GM23338 (cell line): ENCODE measurements at regions not wholly inside any gene's neighbourhood (a gene's known extent, or its start where the extent isn't known, plus 50 kb on each side); places are given as distances from the start of the nearest gene placed in this dataset.
A peak's percentile ranks its signal among the peaks of the same experiment; 100 is the strongest.

Experiments used
- CREB1 ChIP-seq: fragments of 250-450 bp; sonication (Bioruptor Pico); IDR thresholded peaks from 2 replicates; pipeline ENCODE4 v1.5.0; 2020; ENCODE audit warnings: low read depth, mild to moderate bottlenecking, moderate library complexity
- EZH2 ChIP-seq: fragments of 200-600 bp; sonication (generic); IDR thresholded peaks from one replicate; pipeline ENCODE4 v1.8.0; 2017; ENCODE audit warnings: antibody characterized with exemption, mild to moderate bottlenecking, low read depth; ENCODE audit not compliant: unreplicated experiment
- JUNB ChIP-seq: IDR thresholded peaks from one replicate; pipeline ENCODE4 v1.6.1; 2016; ENCODE audit warnings: antibody characterized with exemption; ENCODE audit not compliant: unreplicated experiment
- POLR2AphosphoS5 ChIP-seq: IDR thresholded peaks from 2 replicates; pipeline ENCODE4 v1.6.1; 2016; ENCODE audit warnings: antibody characterized with exemption, low read depth
- REST ChIP-seq: IDR thresholded peaks from one replicate; pipeline ENCODE4 v1.6.1; 2018; ENCODE audit warnings: antibody characterized with exemption; ENCODE audit not compliant: unreplicated experiment
- STAT1 ChIP-seq: IDR thresholded peaks from one replicate; pipeline ENCODE4 v1.6.1; 2016; ENCODE audit warnings: antibody characterized with exemption; ENCODE audit not compliant: unreplicated experiment
- TF ChIP-seq, protein P1 (sequence below), 2 experiments: fragments of 200-600 bp in 1 of 2; sonication (generic) in 1 of 2; conservative IDR thresholded peaks; 2 replicates each; pipeline versions ENCODE4 v1.5.1 to v1.6.1; 2016 to 2017; ENCODE audit warnings: antibody characterized with exemption in 2 of 2, low read depth in 2 of 2, mild to moderate bottlenecking in 2 of 2, moderate library complexity in 1 of 2
- TF ChIP-seq, protein P2 (sequence below): IDR thresholded peaks from 2 replicates; pipeline ENCODE4 v1.6.1; 2016; ENCODE audit warnings: antibody characterized with exemption

DNA sequence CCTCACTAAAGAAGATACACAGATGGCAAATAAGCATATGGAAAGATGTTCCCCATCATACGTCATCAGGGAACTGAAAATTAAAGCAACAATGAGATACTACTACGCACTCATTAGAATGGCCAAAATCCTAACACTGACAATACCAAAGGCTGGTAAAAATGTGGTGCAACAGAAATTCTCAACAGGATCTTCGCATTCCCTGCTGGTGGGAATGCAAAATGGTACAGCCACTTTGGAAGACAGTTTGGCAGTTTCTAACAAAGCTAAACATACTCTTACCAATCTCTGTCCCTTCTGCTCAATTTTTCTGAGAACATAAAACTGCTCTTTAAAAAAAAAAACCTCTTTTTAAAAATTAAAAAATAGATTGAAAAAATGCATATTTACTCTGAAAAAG is 300.2 kb downstream of the FBXW7 start:
- TF ChIP-seq, protein P1, sequence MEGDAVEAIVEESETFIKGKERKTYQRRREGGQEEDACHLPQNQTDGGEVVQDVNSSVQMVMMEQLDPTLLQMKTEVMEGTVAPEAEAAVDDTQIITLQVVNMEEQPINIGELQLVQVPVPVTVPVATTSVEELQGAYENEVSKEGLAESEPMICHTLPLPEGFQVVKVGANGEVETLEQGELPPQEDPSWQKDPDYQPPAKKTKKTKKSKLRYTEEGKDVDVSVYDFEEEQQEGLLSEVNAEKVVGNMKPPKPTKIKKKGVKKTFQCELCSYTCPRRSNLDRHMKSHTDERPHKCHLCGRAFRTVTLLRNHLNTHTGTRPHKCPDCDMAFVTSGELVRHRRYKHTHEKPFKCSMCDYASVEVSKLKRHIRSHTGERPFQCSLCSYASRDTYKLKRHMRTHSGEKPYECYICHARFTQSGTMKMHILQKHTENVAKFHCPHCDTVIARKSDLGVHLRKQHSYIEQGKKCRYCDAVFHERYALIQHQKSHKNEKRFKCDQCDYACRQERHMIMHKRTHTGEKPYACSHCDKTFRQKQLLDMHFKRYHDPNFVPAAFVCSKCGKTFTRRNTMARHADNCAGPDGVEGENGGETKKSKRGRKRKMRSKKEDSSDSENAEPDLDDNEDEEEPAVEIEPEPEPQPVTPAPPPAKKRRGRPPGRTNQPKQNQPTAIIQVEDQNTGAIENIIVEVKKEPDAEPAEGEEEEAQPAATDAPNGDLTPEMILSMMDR (conservative IDR thresholded peaks at IDR 0.05; ENCODE audit: low read depth in 2 of 2): 0 out of 4 replicates have a peak, but pooled peaks of 1 of the 2 experiments have one; percentile 25
- TF ChIP-seq STAT1 (no peak), REST (no peak), POLR2AphosphoS5 (no peak), EZH2 (no peak), JUNB (no peak), CREB1 (CRISPR knock-in tag) (no peak)
- TF ChIP-seq, protein P2, sequence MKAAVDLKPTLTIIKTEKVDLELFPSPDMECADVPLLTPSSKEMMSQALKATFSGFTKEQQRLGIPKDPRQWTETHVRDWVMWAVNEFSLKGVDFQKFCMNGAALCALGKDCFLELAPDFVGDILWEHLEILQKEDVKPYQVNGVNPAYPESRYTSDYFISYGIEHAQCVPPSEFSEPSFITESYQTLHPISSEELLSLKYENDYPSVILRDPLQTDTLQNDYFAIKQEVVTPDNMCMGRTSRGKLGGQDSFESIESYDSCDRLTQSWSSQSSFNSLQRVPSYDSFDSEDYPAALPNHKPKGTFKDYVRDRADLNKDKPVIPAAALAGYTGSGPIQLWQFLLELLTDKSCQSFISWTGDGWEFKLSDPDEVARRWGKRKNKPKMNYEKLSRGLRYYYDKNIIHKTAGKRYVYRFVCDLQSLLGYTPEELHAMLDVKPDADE: no peak
